GM20000 (cell line): ENCODE measurements at regions not wholly inside any gene's neighbourhood (a gene's known extent, or its start where the extent isn't known, plus 50 kb on each side); places are given as distances from the start of the nearest gene placed in this dataset.

Experiments used
- DNase-seq: peaks from one replicate; pipeline ENCODE4 v3.0.0; 2012; ENCODE audit warnings: low spot score
- CTCF ChIP-seq: IDR thresholded peaks from 2 replicates; pipeline ENCODE4 v1.5.1; 2012; ENCODE audit warnings: mild to moderate bottlenecking, control low read depth; ENCODE audit errors: extremely low read depth, missing control alignments

DNA sequence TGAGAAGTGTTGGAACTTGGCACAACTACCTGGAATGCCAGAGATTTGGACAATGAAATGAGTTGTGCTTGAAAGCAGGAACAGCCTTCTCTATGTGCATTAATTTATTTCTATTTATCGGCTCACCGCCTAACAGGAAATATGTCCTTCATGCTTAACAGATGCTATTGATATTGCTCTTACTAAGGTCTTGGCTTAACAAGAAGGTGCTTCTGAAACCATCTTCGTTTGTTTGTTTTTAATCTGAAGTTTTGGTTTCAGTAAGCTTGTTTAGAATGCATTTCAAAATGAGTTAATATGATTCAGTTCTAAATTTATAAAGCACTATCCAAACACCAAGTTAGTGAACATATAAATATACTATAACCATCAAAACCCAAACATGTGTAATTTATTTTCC is 898.3 kb upstream of the B3GALT2 start:
- DNase-seq: no peak
- TF ChIP-seq CTCF: no peak

DNA sequence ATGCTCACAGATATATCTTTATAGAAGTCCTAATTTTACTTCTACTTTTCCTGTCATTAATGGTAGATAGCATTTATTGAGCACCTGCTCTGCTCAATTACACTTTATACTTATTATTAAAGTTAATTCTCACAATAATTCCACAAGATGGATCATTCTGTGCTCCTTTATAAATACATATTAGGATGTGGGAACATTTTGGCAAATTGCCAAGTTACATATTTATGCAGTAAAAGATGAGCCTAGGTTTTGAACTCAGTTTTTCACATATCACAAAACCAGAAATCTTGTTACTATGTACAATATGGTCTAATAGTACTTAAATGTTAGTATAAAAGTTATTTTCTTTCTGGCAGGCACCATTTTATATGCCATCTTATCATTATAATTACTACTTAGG is 895.0 kb upstream of the B3GALT2 start:
- DNase-seq: no peak
- TF ChIP-seq CTCF: no peak

DNA sequence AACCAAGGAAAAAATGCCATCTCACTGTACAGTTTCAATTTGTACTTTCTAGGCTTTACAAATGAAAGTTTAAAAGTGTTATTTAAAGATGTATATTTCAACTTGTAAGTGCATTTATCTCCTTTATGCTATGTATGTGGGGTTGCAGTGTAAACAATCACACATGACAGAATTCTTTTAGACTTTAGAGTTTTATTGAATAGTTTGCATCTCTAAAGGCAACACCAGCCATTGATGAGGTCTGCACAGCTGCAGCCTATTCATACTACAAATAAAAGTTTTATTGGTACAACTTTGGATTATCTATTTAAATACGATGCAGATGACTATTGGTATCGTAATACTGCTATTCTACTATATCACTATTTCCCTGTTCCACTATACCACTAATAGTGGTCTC is 894.4 kb upstream of the B3GALT2 start:
- DNase-seq: no peak
- TF ChIP-seq CTCF: no peak

GRCh38 chr1:194078765-194079164 is 892.4 kb upstream of the B3GALT2 start:
- DNase-seq: no peak
- no peak for TF ChIP-seq CTCF

- no peak for TF ChIP-seq CTCF
- DNase-seq: no peak
These were observed 890.2 kb upstream of the B3GALT2 start for GRCh38 chr1:194076646-194077045.

DNA sequence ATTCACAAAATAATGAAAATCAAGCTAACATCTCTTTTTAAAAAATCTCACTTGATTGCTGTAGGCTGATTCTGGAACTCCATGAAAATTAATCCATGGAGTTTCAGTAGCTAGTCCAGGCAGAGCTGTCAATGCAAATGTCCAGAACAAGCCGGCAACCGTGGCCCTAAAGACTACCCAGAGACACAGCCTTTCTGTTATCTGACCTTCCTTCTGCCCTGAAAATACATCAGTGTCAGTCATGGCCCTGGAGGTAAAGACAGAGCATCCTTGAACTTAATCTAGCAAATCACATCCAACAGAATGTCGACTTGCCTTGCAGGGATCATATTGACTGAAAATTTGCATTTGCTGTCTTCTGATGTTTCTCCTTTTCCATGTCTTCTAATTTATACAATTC is 887.4 kb upstream of the B3GALT2 start:
- no peak for TF ChIP-seq CTCF
- DNase-seq: no peak

DNA sequence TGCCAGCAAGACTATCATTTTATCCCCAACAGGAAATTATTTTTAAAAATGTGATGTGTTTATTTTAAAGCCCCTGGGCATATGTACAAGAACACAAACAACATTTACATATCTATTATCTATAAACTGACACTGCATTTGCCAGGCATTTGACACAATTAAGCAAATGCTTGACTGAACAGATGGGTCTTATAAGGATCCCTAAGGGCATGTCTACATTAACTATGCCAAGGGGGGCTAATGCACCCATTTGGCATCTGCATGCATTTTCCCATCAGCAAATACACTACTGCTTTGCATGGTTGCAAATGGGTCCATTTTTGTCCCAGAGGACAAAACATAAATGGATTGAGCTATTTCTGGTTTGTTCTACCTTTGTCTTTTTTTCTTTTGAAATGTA is 884.8 kb upstream of the B3GALT2 start:
- TF ChIP-seq CTCF: no peak
- DNase-seq: no peak

DNA sequence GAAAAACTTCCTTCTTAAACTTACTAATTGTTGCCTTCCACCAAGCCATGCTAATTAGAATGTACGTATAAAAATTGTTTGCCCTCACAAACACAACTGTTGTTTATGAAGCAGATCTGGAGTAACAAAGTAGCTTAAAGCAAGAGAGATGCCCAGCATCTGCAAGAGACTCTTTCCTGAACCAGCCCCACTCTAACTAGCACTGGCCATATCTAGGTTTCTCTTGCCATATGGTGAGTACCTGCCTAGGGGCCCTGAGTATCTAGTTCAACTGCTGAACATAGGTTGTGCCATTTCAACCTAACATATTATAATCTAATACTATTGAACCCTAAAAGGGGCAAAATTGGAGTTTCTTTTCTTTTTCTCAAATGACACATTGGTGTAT is 883.4 kb upstream of the B3GALT2 start:
- no peak for DNase-seq
- no peak for TF ChIP-seq CTCF
